Esophagus (tissue), 2 donors: ENCODE measurements at regions not wholly inside any gene's neighbourhood (a gene's known extent, or its start where the extent isn't known, plus 50 kb on each side); places are given as distances from the start of the nearest gene placed in this dataset.

Source experiments
- H3K27ac ChIP-seq, 2 donors: one replicate each; pipeline ENCODE4 v1.5.1; 2013; ENCODE audit warnings: low read depth in 2 of 2, mild to moderate bottlenecking in 2 of 2, inconsistent platforms in 1 of 2, low read length in 1 of 2, moderate library complexity in 1 of 2
- H3K27me3 ChIP-seq, 2 donors: one replicate each; pipeline ENCODE4 v1.6.1; 2013; ENCODE audit warnings: low read length in 2 of 2, control low read depth in 1 of 2, mild to moderate bottlenecking in 1 of 2; ENCODE audit not compliant: insufficient read depth in 2 of 2, control insufficient read depth in 1 of 2
- H3K36me3 ChIP-seq, 2 donors: one replicate each; pipeline ENCODE4 v1.6.1; 2013; ENCODE audit warnings: low read length in 1 of 2; ENCODE audit not compliant: control insufficient read depth in 2 of 2, insufficient read depth in 2 of 2
- H3K4me1 ChIP-seq, 2 donors: one replicate each; pipeline ENCODE4 v1.6.1; 2013; ENCODE audit warnings: low read length in 1 of 2; ENCODE audit not compliant: control insufficient read depth in 2 of 2, insufficient read depth in 2 of 2
- H3K4me3 ChIP-seq, 2 donors: one replicate each; pipeline ENCODE4 v1.5.1; 2013; ENCODE audit warnings: low read length in 2 of 2, mild to moderate bottlenecking in 2 of 2, low read depth in 1 of 2, moderate library complexity in 1 of 2
- H3K9me3 ChIP-seq, 2 donors: one replicate each; pipeline ENCODE4 v1.6.1; 2013; ENCODE audit warnings: mild to moderate bottlenecking in 2 of 2, low read depth in 1 of 2, low read length in 1 of 2, moderate library complexity in 1 of 2; ENCODE audit not compliant: control insufficient read depth in 2 of 2, insufficient read depth in 1 of 2
- WGBS, 2 donors: extraction: QIAGEN DNeasy Blood & Tissue Kit; methylation state at CpG; one replicate each; pipeline ENCODE4 v1.1.7; 2013; 5-methylcytosine and 5-hydroxymethylcytosine counted together
- donor health status: healthy with polysubstance abuse.
- donor health status: Bipolar disorder and iron deficiency.

- no peak overlapping the region for H3K27ac ChIP-seq
- H3K36me3 ChIP-seq: no peaks in the 10 kb centered on the region
- no peak overlapping the region for H3K4me3 ChIP-seq
- no peaks in the 10 kb centered on the region for H3K9me3 ChIP-seq
- H3K4me1 ChIP-seq: no peaks in the 10 kb centered on the region
- H3K27me3 ChIP-seq: no peaks in the 10 kb centered on the region
- WGBS, 2 donors: 85 to 89% methylated on average over 6 of the region's 6 CpGs
Measured at GRCh38 chr3:139289860-139290524, 53.8 kb upstream of the MRPS22 start.

GRCh38 chr3:139291276-139292051, 52.4 kb upstream of the MRPS22 start:
- Histone ChIP-seq H3K36me3 (no peaks in the 10 kb centered on the region), H3K9me3 (no peaks in the 10 kb centered on the region), H3K4me1 (no peaks in the 10 kb centered on the region), H3K27me3 (no peaks in the 10 kb centered on the region), H3K27ac (no peak overlapping the region), H3K4me3 (no peak overlapping the region)
- 81 to 86% methylated on average over 4 of the region's 4 CpGs for WGBS, 2 donors

GRCh38 chr3:139292192-139292591, 51.6 kb upstream of the MRPS22 start:
- H3K4me1 ChIP-seq: no peaks in the 10 kb centered on the region
- no peak overlapping the region for H3K27ac ChIP-seq
- no peaks in the 10 kb centered on the region for H3K27me3 ChIP-seq
- H3K36me3 ChIP-seq: no peaks in the 10 kb centered on the region
- WGBS, 2 donors: 73 to 81% methylated on average over 7 of the region's 7 CpGs
- H3K4me3 ChIP-seq: no peak overlapping the region
- no peaks in the 10 kb centered on the region for H3K9me3 ChIP-seq

- Histone ChIP-seq H3K27me3 (no peaks in the 10 kb centered on the region), H3K4me3 (no peak overlapping the region), H3K36me3 (no peaks in the 10 kb centered on the region), H3K27ac (peak overlapping the region in 1 of 2 donors; percentile 23), H3K4me1 (no peaks in the 10 kb centered on the region), H3K9me3 (no peaks in the 10 kb centered on the region)
- WGBS, 2 donors: 63 to 67% methylated on average over 15 of the region's 15 CpGs
Measured at GRCh38 chr3:139292711-139293664, 50.8 kb upstream of the MRPS22 start.

GRCh38 chr3:139293665-139294023, 50.2 kb upstream of the MRPS22 start:
- H3K9me3 ChIP-seq: no peaks in the 10 kb centered on the region
- H3K27ac ChIP-seq: no peak overlapping the region
- WGBS, 2 donors: 80 to 87% methylated on average over 2 of the region's 2 CpGs
- no peaks in the 10 kb centered on the region for H3K27me3 ChIP-seq
- H3K4me1 ChIP-seq: no peaks in the 10 kb centered on the region
- no peaks in the 10 kb centered on the region for H3K36me3 ChIP-seq
- H3K4me3 ChIP-seq: no peak overlapping the region
